HepG2 (cell line): ENCODE measurements at regions not wholly inside any gene's neighbourhood (a gene's known extent, or its start where the extent isn't known, plus 50 kb on each side); places are given as distances from the start of the nearest gene placed in this dataset.

Experiments used
- ATAC-seq: fragments of 200-7000 bp; cut with Tn5 transposase; 3 replicates; pipeline ENCODE4 v1.9.1; 2020; ENCODE audit warnings: mild to moderate bottlenecking, moderate library complexity
- BruUV-seq: library from RNA; stranded (reverse); fragments of 400-500 nt; replicated peaks from 2 replicates; lab custom pipeline; 2021; lab: Mats Ljungman, UMichigan
- CTCF ChIA-PET: fragments of 300-600 bp; formaldehyde crosslinking; extraction: SDS; loops from one replicate; lab custom pipeline; 2021; ENCODE audit warnings: low total read pairs, inconsistent platforms, low intra/inter-chr PET ratio; lab: Yijun Ruan, JAX
- POLR2A ChIA-PET: fragments of 350-600 bp; sonication (Branson Sonifier 250); formaldehyde crosslinking; loops from one replicate; lab custom pipeline; 2020; ENCODE audit warnings: antibody characterized with exemption, inconsistent platforms; lab: Yijun Ruan, JAX
- DNase-seq: peaks from one replicate; pipeline ENCODE4 v3.0.0-alpha.2; 2015; ENCODE audit warnings: low spot score
- FAIRE-seq: peaks from 3 replicates; lab custom pipeline; 2011; peaks lifted over from hg19 to GRCh38; lab: Jason Lieb, UNC
- H2AFZ ChIP-seq: one replicate; pipeline ENCODE4 v1.6.1; 2011; ENCODE audit warnings: low read length, inconsistent platforms
- H3K27ac ChIP-seq: fragments of 300-600 bp; 3 replicates; pipeline ENCODE4 v1.8.0; 2011; ENCODE audit warnings: mixed run types, mild to moderate bottlenecking, mixed read lengths, low read length, inconsistent platforms; ENCODE audit not compliant: insufficient read depth; ENCODE audit errors: extremely low read length
- H3K27me3 ChIP-seq, 2 experiments: fragments of 200-600 bp in 1 of 2; 2 replicates in 1 of 2; 3 replicates in 1 of 2; pipeline versions ENCODE4 v1.6.0 to v1.8.0; 2011; ENCODE audit warnings: low read length in 2 of 2, mild to moderate bottlenecking in 2 of 2, moderate library complexity in 2 of 2, inconsistent platforms in 1 of 2; ENCODE audit not compliant: insufficient read depth in 2 of 2, control insufficient read depth in 1 of 2
- H3K36me3 ChIP-seq, 2 experiments: fragments of 200-600 bp in 1 of 2; replicated peaks in 1 of 2; 2 replicates in 1 of 2; 3 replicates in 1 of 2; pipeline versions ENCODE4 v1.5.1 to v1.8.0; 2011; ENCODE audit warnings: low read length in 2 of 2, inconsistent platforms in 1 of 2; ENCODE audit not compliant: insufficient read depth in 2 of 2, control insufficient read depth in 1 of 2
- H3K4me1 ChIP-seq: 2 replicates; pipeline ENCODE4 v1.5.1; 2012; ENCODE audit warnings: low read length, inconsistent platforms; ENCODE audit not compliant: insufficient read depth
- H3K4me2 ChIP-seq: 2 replicates; pipeline ENCODE4 v1.6.0; 2011; ENCODE audit warnings: low read depth, low read length, inconsistent platforms
- H3K4me3 ChIP-seq, 3 experiments: fragments of 200-600 bp in 1 of 3; sonication (generic), shearing (Covaris generic) in 1 of 3; replicated peaks in 1 of 3; 2 replicates each; pipeline ENCODE4 v1.5.1; 2011 to 2016; ENCODE audit warnings: low read length in 3 of 3, inconsistent platforms in 2 of 3, low read depth in 2 of 3, mild to moderate bottlenecking in 2 of 3, control low read depth in 1 of 3, mixed read lengths in 1 of 3; ENCODE audit not compliant: insufficient read depth in 1 of 3
- H3K79me2 ChIP-seq: one replicate; pipeline ENCODE4 v1.6.1; 2011; ENCODE audit warnings: low read length, inconsistent platforms; ENCODE audit not compliant: insufficient read depth
- H3K9ac ChIP-seq: 2 replicates; pipeline ENCODE4 v1.6.0; 2011; ENCODE audit warnings: mild to moderate bottlenecking, low read depth, low read length, inconsistent platforms; ENCODE audit not compliant: insufficient read depth
- H3K9me3 ChIP-seq: 2 replicates; pipeline ENCODE4 v1.5.1; 2012; ENCODE audit warnings: mild to moderate bottlenecking, low read length
- H4K20me1 ChIP-seq: 2 replicates; pipeline ENCODE4 v1.6.0; 2011; ENCODE audit warnings: inconsistent platforms, mild to moderate bottlenecking, low read length, moderate library complexity; ENCODE audit not compliant: insufficient read depth
- CEBPB ChIP-seq: IDR thresholded peaks from 2 replicates; pipeline ENCODE4 v1.6.1; 2011; ENCODE audit warnings: low read depth, low read length, improper control_type of control experiment, borderline replicate concordance
- FOXO1 ChIP-seq: sonication (generic); formaldehyde crosslinking; IDR thresholded peaks from 2 replicates; pipeline ENCODE4 v1.4.0; 2020; ENCODE audit warnings: missing genetic modification reagents
- HCFC1 ChIP-seq: fragments of 150-350 bp; IDR thresholded peaks from 2 replicates; pipeline ENCODE4 v1.6.1; 2014; ENCODE audit warnings: low read depth, low read length
- HES4 ChIP-seq: sonication (generic); formaldehyde crosslinking; IDR thresholded peaks from 2 replicates; pipeline ENCODE4 v1.9.0; 2021; ENCODE audit warnings: mild to moderate bottlenecking, missing genetic modification reagents, borderline replicate concordance
- KDM1A ChIP-seq: IDR thresholded peaks from 2 replicates; pipeline ENCODE4 v1.6.1; 2016; ENCODE audit warnings: missing compliant biosample characterization
- NR0B2 ChIP-seq: sonication (generic); formaldehyde crosslinking; IDR thresholded peaks from 2 replicates; pipeline ENCODE4 v1.4.0; 2020; ENCODE audit warnings: mild to moderate bottlenecking, missing genetic modification reagents
- RBM39 ChIP-seq: fragments of 200-400 bp; formaldehyde crosslinking; IDR thresholded peaks from one replicate; pipeline ENCODE4 v1.6.1; 2018; ENCODE audit warnings: antibody characterized with exemption, mild to moderate bottlenecking, low read depth, low read length; ENCODE audit not compliant: poor library complexity, severe bottlenecking
- SIX1 ChIP-seq: sonication (generic); formaldehyde crosslinking; IDR thresholded peaks from 2 replicates; pipeline ENCODE4 v1.4.0; 2020; ENCODE audit warnings: missing genetic modification reagents, borderline replicate concordance
- YEATS2 ChIP-seq: sonication (generic); formaldehyde crosslinking; IDR thresholded peaks from 2 replicates; pipeline ENCODE4 v1.4.0; 2020; ENCODE audit warnings: missing genetic modification reagents, borderline replicate concordance
- ZFYVE20 ChIP-seq: sonication (generic); formaldehyde crosslinking; IDR thresholded peaks from 2 replicates; pipeline ENCODE4 v1.8.0; 2023; ENCODE audit warnings: low read depth, mild to moderate bottlenecking, moderate library complexity, missing genetic modification reagents, borderline replicate concordance
- ZMAT5 ChIP-seq: sonication (generic); formaldehyde crosslinking; IDR thresholded peaks from 2 replicates; pipeline ENCODE4 v1.5.0; 2020; ENCODE audit warnings: mild to moderate bottlenecking, low read depth, missing genetic modification reagents, borderline replicate concordance
- ZNF207 ChIP-seq: fragments of 450-650 bp; IDR thresholded peaks from 2 replicates; pipeline ENCODE4 v1.6.1; 2016; ENCODE audit warnings: antibody characterized with exemption, borderline replicate concordance
- ZNF235 ChIP-seq: sonication (generic); formaldehyde crosslinking; IDR thresholded peaks from 2 replicates; pipeline ENCODE4 v1.8.1; 2023; ENCODE audit warnings: mild to moderate bottlenecking, missing genetic modification reagents, borderline replicate concordance
- ZNF614 ChIP-seq: IDR thresholded peaks from 2 replicates; pipeline ENCODE4 v1.6.1; 2018; ENCODE audit warnings: missing biosample characterization, missing genetic modification reagents, inconsistent platforms, borderline replicate concordance
- ZNF619 ChIP-seq: sonication (generic); formaldehyde crosslinking; IDR thresholded peaks from 2 replicates; pipeline ENCODE4 v1.4.0; 2020; ENCODE audit warnings: mild to moderate bottlenecking, missing genetic modification reagents
- WGBS: methylation state at CpG from one replicate; pipeline ENCODE4 v1.1.6; 2017; ENCODE audit warnings: low lambda C conversion rate; 5-methylcytosine and 5-hydroxymethylcytosine counted together
- in situ Hi-C: cut with HindIII; loops from 2 replicates; pipeline ENCODE4 v1.10.0; 2017; ENCODE audit warnings: low pct_unique_long_range_greater_than_20kb; ENCODE audit not compliant: extremely low pct_ligation_motif_present
- intact Hi-C: fragments of 100-400 bp; cut with micrococcal nuclease; formaldehyde crosslinking; loops from one replicate; pipeline ENCODE4 v1.10.0; 2022; ENCODE audit not compliant: unreplicated experiment
- TF ChIP-seq, protein P1 (sequence below): sonication (generic); formaldehyde crosslinking; conservative IDR thresholded peaks from 2 replicates; pipeline ENCODE4 v1.8.0; 2022; ENCODE audit warnings: low read depth, missing genetic modification reagents

- no peak for ATAC-seq
- Histone ChIP-seq H3K9ac (no peak overlapping the region), H3K9me3 (no peaks in the 10 kb centered on the region), H3K27me3 (peaks cover 0 to 6% of the 10 kb centered on the region in 2 experiments; a peak in 3 of 5 replicates), H4K20me1 (no peaks in the 10 kb centered on the region), H3K79me2 (no peaks in the 10 kb centered on the region), H3K27ac (no peak overlapping the region), H3K4me3 (no peak overlapping the region), H2AFZ (no peak overlapping the region), H3K4me2 (no peak overlapping the region), H3K36me3 (no peaks in the 10 kb centered on the region), H3K4me1 (no peaks in the 10 kb centered on the region)
- intact Hi-C loops (no loop called here), in situ Hi-C loops (no loop called here)
- no peak for TF ChIP-seq KDM1A (CRISPR knock-in tag)
- TF ChIP-seq FOXO1 (CRISPR knock-in tag) = no peak
- TF ChIP-seq RBM39 = no peak
- no peak for TF ChIP-seq YEATS2 (CRISPR knock-in tag)
- no peak for TF ChIP-seq SIX1
- TF ChIP-seq HCFC1 = no peak
- no peak for TF ChIP-seq ZNF619
- TF ChIP-seq HES4 (CRISPR knock-in tag) = no peak
- no peak for TF ChIP-seq ZMAT5 (CRISPR knock-in tag)
- no peak for TF ChIP-seq CEBPB
- TF ChIP-seq, protein P1, sequence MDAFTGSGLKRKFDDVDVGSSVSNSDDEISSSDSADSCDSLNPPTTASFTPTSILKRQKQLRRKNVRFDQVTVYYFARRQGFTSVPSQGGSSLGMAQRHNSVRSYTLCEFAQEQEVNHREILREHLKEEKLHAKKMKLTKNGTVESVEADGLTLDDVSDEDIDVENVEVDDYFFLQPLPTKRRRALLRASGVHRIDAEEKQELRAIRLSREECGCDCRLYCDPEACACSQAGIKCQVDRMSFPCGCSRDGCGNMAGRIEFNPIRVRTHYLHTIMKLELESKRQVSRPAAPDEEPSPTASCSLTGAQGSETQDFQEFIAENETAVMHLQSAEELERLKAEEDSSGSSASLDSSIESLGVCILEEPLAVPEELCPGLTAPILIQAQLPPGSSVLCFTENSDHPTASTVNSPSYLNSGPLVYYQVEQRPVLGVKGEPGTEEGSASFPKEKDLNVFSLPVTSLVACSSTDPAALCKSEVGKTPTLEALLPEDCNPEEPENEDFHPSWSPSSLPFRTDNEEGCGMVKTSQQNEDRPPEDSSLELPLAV (CRISPR knock-in tag) = no peak
- TF ChIP-seq ZFYVE20 = no peak
- TF ChIP-seq ZNF235 (CRISPR knock-in tag) = no peak
- TF ChIP-seq NR0B2 = no peak
- no peak for TF ChIP-seq ZNF614 (CRISPR knock-in tag)
- TF ChIP-seq ZNF207 = no peak
- no peak for DNase-seq
- no peak for FAIRE-seq
- WGBS = 68% methylated on average over 3 of the region's 3 CpGs
- ChIA-PET CTCF (no interaction called here), POLR2A (no interaction called here)
- BruUV-seq = no TSS peak
Measured at GRCh38 chr1:87204441-87204840, 124.2 kb upstream of the LMO4 start.
